ENCODE measurements at regions not wholly inside any gene's neighbourhood (a gene's known extent, or its start where the extent isn't known, plus 50 kb on each side); places are given as distances from the start of the nearest gene placed in this dataset.

GRCh38 chr3:168485936-168486335, 390.2 kb upstream of the GOLIM4 start:
- H3K79me2 ChIP-seq (ENCODE audit: low read length): no peaks in the 10 kb centered on the region
- H3K9me2 ChIP-seq (replicated peaks; ENCODE audit: insufficient read depth, low read length): no peaks in the 10 kb centered on the region
- no peak overlapping the region for H3K27ac ChIP-seq (ENCODE audit: low read length)
- H2AFZ ChIP-seq (ENCODE audit: low read length): no peak overlapping the region
- H3K9me3 ChIP-seq (ENCODE audit: low read length): no peaks in the 10 kb centered on the region
- no peaks in the 10 kb centered on the region for H3K36me3 ChIP-seq (ENCODE audit: insufficient read depth, low read length)
- no peaks in the 10 kb centered on the region for H3K4me1 ChIP-seq (ENCODE audit: low read length)
- no peak overlapping the region for H3K4me2 ChIP-seq (ENCODE audit: low read depth, low read length, poor library complexity, severe bottlenecking)
- DNase-seq: no peak
- H3K9ac ChIP-seq (ENCODE audit: low read length): no peak overlapping the region
- H3K4me3 ChIP-seq (ENCODE audit: low read length): no peak overlapping the region
- H3K27me3 ChIP-seq (ENCODE audit: low read length): no peaks in the 10 kb centered on the region
- no peaks in the 10 kb centered on the region for H4K20me1 ChIP-seq (ENCODE audit: insufficient read depth, low read depth, low read length)

DNA sequence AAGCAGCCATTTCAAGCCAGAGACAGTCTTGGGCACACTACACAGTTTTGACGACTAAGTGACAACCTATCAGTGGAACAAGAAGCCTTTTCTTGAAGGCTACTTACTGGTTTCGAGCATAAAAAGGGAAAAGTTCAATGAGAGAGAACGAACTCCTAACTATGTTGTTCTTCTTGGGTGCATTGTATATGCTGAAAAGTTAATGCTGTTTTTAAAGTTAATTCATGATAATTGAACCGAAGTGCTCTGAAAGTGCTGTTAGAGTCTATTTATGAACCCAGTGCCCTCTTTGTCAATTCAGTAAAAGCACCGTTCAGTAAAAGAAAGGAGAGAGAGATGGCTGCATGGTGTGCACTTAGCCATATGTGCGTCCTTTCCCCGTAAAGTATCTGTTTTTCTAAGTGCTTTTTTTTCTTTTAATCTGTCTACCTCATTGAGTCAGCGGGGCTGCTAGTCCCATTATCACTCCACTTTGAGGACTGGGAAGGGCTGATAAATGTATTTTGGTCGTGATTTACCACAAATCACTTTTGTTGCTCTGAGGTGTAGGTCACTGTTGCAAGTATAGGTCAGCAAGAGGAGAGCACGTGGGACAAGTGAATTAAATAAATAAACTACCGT, 380.7 kb upstream of the GOLIM4 start:
- Histone ChIP-seq H3K9me2 (replicated peaks; ENCODE audit: insufficient read depth, low read length) (no peaks in the 10 kb centered on the region), H3K79me2 (ENCODE audit: low read length) (no peaks in the 10 kb centered on the region), H3K36me3 (ENCODE audit: insufficient read depth, low read length) (no peaks in the 10 kb centered on the region), H3K9me3 (ENCODE audit: low read length) (no peaks in the 10 kb centered on the region), H3K27ac (ENCODE audit: low read length) (no peak overlapping the region), H3K4me1 (ENCODE audit: low read length) (no peaks in the 10 kb centered on the region), H3K4me2 (ENCODE audit: low read depth, low read length, poor library complexity, severe bottlenecking) (no peak overlapping the region), H3K9ac (ENCODE audit: low read length) (no peak overlapping the region), H4K20me1 (ENCODE audit: insufficient read depth, low read depth, low read length) (no peaks in the 10 kb centered on the region), H3K4me3 (ENCODE audit: low read length) (no peak overlapping the region), H3K27me3 (ENCODE audit: low read length) (no peaks in the 10 kb centered on the region), H2AFZ (ENCODE audit: low read length) (no peak overlapping the region)
- DNase-seq: no peak

DNA sequence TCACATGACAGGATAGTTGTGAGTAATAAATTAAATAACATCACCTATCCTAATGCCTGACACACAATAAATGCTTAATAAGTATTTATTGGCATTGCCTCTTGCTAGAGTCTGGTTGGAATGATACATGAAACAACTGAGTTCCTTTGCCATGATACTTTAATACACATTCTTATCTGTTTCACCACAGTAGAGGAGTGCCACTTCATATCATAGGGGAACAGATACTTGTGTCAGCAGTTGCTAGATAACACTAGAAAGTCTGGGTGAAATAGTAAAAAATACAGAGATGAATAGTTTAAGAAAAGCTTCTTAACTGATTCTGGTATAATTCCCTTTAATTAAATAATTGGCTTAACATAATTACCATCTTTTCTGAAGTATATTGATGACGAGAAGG, 380.0 kb upstream of the GOLIM4 start:
- Histone ChIP-seq H3K4me3 (ENCODE audit: low read length) (no peak overlapping the region), H3K4me2 (ENCODE audit: low read depth, low read length, poor library complexity, severe bottlenecking) (no peak overlapping the region), H4K20me1 (ENCODE audit: insufficient read depth, low read depth, low read length) (no peaks in the 10 kb centered on the region), H3K79me2 (ENCODE audit: low read length) (no peaks in the 10 kb centered on the region), H3K9me3 (ENCODE audit: low read length) (no peaks in the 10 kb centered on the region), H3K9ac (ENCODE audit: low read length) (no peak overlapping the region), H3K4me1 (ENCODE audit: low read length) (no peaks in the 10 kb centered on the region), H2AFZ (ENCODE audit: low read length) (no peak overlapping the region), H3K27ac (ENCODE audit: low read length) (no peak overlapping the region), H3K9me2 (replicated peaks; ENCODE audit: insufficient read depth, low read length) (no peaks in the 10 kb centered on the region), H3K36me3 (ENCODE audit: insufficient read depth, low read length) (no peaks in the 10 kb centered on the region), H3K27me3 (ENCODE audit: low read length) (no peaks in the 10 kb centered on the region)
- no peak for DNase-seq

DNA sequence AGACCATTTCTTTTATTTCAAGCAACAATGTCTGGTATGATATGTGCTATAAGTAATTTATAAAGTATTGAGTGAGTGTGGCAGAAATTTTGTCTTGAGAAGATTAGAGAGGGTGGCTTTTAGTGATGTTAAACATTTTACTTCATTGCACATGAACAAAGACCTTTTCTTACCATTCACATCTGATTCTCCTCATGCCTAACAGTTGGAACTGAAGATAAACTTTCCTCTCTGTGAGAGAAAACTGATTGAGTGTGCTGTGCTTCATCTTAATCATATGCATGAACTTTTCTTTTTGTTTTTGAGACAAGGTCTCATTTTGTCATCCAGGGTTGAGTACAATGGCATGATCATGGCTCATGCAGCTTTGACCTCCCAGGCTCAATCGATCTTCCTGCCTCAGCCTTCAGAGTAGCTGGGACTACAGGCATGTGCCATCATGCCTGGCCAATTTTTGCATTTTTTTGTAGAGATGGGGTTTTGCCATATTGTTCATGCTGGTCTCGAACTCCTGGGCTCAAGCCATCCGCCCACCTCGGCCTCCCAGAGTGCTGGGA, 377.7 kb upstream of the GOLIM4 start:
- no peak overlapping the region for H3K4me2 ChIP-seq (ENCODE audit: low read depth, low read length, poor library complexity, severe bottlenecking)
- no peak overlapping the region for H2AFZ ChIP-seq (ENCODE audit: low read length)
- H3K4me1 ChIP-seq (ENCODE audit: low read length): no peaks in the 10 kb centered on the region
- H4K20me1 ChIP-seq (ENCODE audit: insufficient read depth, low read depth, low read length): no peaks in the 10 kb centered on the region
- H3K4me3 ChIP-seq (ENCODE audit: low read length): no peak overlapping the region
- H3K9ac ChIP-seq (ENCODE audit: low read length): no peak overlapping the region
- H3K27ac ChIP-seq (ENCODE audit: low read length): no peak overlapping the region
- H3K9me3 ChIP-seq (ENCODE audit: low read length): no peaks in the 10 kb centered on the region
- DNase-seq: no peak
- H3K9me2 ChIP-seq (replicated peaks; ENCODE audit: insufficient read depth, low read length): no peaks in the 10 kb centered on the region
- H3K36me3 ChIP-seq (ENCODE audit: insufficient read depth, low read length): no peaks in the 10 kb centered on the region
- no peaks in the 10 kb centered on the region for H3K27me3 ChIP-seq (ENCODE audit: low read length)
- no peaks in the 10 kb centered on the region for H3K79me2 ChIP-seq (ENCODE audit: low read length)

- no peaks in the 10 kb centered on the region for H3K79me2 ChIP-seq (ENCODE audit: low read length)
- H2AFZ ChIP-seq (ENCODE audit: low read length): no peak overlapping the region
- no peaks in the 10 kb centered on the region for H3K27me3 ChIP-seq (ENCODE audit: low read length)
- no peak overlapping the region for H3K4me2 ChIP-seq (ENCODE audit: low read depth, low read length, poor library complexity, severe bottlenecking)
- no peaks in the 10 kb centered on the region for H3K36me3 ChIP-seq (ENCODE audit: insufficient read depth, low read length)
- H4K20me1 ChIP-seq (ENCODE audit: insufficient read depth, low read depth, low read length): no peaks in the 10 kb centered on the region
- no peak overlapping the region for H3K9ac ChIP-seq (ENCODE audit: low read length)
- H3K27ac ChIP-seq (ENCODE audit: low read length): no peak overlapping the region
- DNase-seq: no peak
- no peaks in the 10 kb centered on the region for H3K9me2 ChIP-seq (replicated peaks; ENCODE audit: insufficient read depth, low read length)
- no peak overlapping the region for H3K4me3 ChIP-seq (ENCODE audit: low read length)
- no peaks in the 10 kb centered on the region for H3K9me3 ChIP-seq (ENCODE audit: low read length)
- no peaks in the 10 kb centered on the region for H3K4me1 ChIP-seq (ENCODE audit: low read length)
Observed at GRCh38 chr3:168472783-168473182, 377.1 kb upstream of the GOLIM4 start.

DNA sequence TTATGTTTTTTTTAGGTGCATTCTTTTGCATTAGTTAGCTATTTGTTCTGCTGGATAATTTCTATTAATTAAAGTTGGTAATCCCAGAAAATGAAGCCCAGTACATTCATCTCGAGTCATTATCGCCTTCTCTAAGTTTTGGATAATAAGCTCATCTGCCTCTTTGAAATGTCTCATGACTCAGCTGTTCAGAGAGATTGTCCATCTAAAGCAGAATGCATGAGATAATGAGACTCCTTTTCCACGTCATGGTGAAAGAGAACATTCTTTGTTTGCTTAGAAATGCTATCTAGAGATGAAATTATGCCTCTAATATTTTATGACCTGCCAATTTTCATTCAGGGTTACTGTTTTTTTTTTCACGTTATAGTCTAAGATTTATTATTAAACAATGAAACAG, 374.7 kb upstream of the GOLIM4 start:
- Histone ChIP-seq H3K27me3 (ENCODE audit: low read length) (no peaks in the 10 kb centered on the region), H3K9ac (ENCODE audit: low read length) (no peak overlapping the region), H3K4me2 (ENCODE audit: low read depth, low read length, poor library complexity, severe bottlenecking) (no peak overlapping the region), H3K4me1 (ENCODE audit: low read length) (no peaks in the 10 kb centered on the region), H3K9me3 (ENCODE audit: low read length) (no peaks in the 10 kb centered on the region), H4K20me1 (ENCODE audit: insufficient read depth, low read depth, low read length) (no peaks in the 10 kb centered on the region), H3K27ac (ENCODE audit: low read length) (no peak overlapping the region), H2AFZ (ENCODE audit: low read length) (no peak overlapping the region), H3K79me2 (ENCODE audit: low read length) (no peaks in the 10 kb centered on the region), H3K9me2 (replicated peaks; ENCODE audit: insufficient read depth, low read length) (no peaks in the 10 kb centered on the region), H3K36me3 (ENCODE audit: insufficient read depth, low read length) (no peaks in the 10 kb centered on the region), H3K4me3 (ENCODE audit: low read length) (no peak overlapping the region)
- DNase-seq: no peak

GRCh38 chr3:168469436-168469835, 373.7 kb upstream of the GOLIM4 start:
- no peaks in the 10 kb centered on the region for H3K9me3 ChIP-seq (ENCODE audit: low read length)
- H2AFZ ChIP-seq (ENCODE audit: low read length): no peak overlapping the region
- H3K9ac ChIP-seq (ENCODE audit: low read length): no peak overlapping the region
- no peak overlapping the region for H3K4me3 ChIP-seq (ENCODE audit: low read length)
- no peak for DNase-seq
- H3K27ac ChIP-seq (ENCODE audit: low read length): no peak overlapping the region
- H3K4me1 ChIP-seq (ENCODE audit: low read length): no peaks in the 10 kb centered on the region
- no peaks in the 10 kb centered on the region for H3K79me2 ChIP-seq (ENCODE audit: low read length)
- no peaks in the 10 kb centered on the region for H3K27me3 ChIP-seq (ENCODE audit: low read length)
- H3K36me3 ChIP-seq (ENCODE audit: insufficient read depth, low read length): no peaks in the 10 kb centered on the region
- H3K4me2 ChIP-seq (ENCODE audit: low read depth, low read length, poor library complexity, severe bottlenecking): no peak overlapping the region
- H4K20me1 ChIP-seq (ENCODE audit: insufficient read depth, low read depth, low read length): no peaks in the 10 kb centered on the region
- H3K9me2 ChIP-seq (replicated peaks; ENCODE audit: insufficient read depth, low read length): no peaks in the 10 kb centered on the region

- Histone ChIP-seq H3K27ac (ENCODE audit: low read length) (no peak overlapping the region), H4K20me1 (ENCODE audit: insufficient read depth, low read depth, low read length) (no peaks in the 10 kb centered on the region), H3K79me2 (ENCODE audit: low read length) (no peaks in the 10 kb centered on the region), H3K9ac (ENCODE audit: low read length) (no peak overlapping the region), H3K4me2 (ENCODE audit: low read depth, low read length, poor library complexity, severe bottlenecking) (no peak overlapping the region), H3K4me3 (ENCODE audit: low read length) (no peak overlapping the region), H3K9me2 (replicated peaks; ENCODE audit: insufficient read depth, low read length) (no peaks in the 10 kb centered on the region), H3K4me1 (ENCODE audit: low read length) (no peaks in the 10 kb centered on the region), H3K27me3 (ENCODE audit: low read length) (no peaks in the 10 kb centered on the region), H3K36me3 (ENCODE audit: insufficient read depth, low read length) (no peaks in the 10 kb centered on the region), H3K9me3 (ENCODE audit: low read length) (no peaks in the 10 kb centered on the region), H2AFZ (ENCODE audit: low read length) (no peak overlapping the region)
- DNase-seq: no peak
Observed at GRCh38 chr3:168467115-168467714, 371.5 kb upstream of the GOLIM4 start.
